ENCODE measurements at regions not wholly inside any gene's neighbourhood (a gene's known extent, or its start where the extent isn't known, plus 50 kb on each side); places are given as distances from the start of the nearest gene placed in this dataset.

GRCh38 chr4:54898056-54898562 lies 227.3 kb downstream of the KDR start:
- Mint-ChIP-seq H3K36me3 (ENCODE audit: low read depth) (no peaks in the 10 kb centered on the region), H3K9me3 (no peaks in the 10 kb centered on the region), H3K4me3 (no peak overlapping the region), H3K4me1 (no peaks in the 10 kb centered on the region), H3K27ac (no peak overlapping the region), H3K27me3 (ENCODE audit: low read depth) (no peaks in the 10 kb centered on the region)
- no peak for TF ChIP-seq CTCF (IDR thresholded peaks at IDR 0.05; ENCODE audit: unreplicated experiment in 3 of 3)

- Mint-ChIP-seq H3K27ac (no peak overlapping the region), H3K9me3 (no peaks in the 10 kb centered on the region), H3K4me1 (no peaks in the 10 kb centered on the region), H3K4me3 (no peak overlapping the region), H3K36me3 (ENCODE audit: low read depth) (no peaks in the 10 kb centered on the region), H3K27me3 (ENCODE audit: low read depth) (no peaks in the 10 kb centered on the region)
- no peak for TF ChIP-seq CTCF (IDR thresholded peaks at IDR 0.05; ENCODE audit: unreplicated experiment in 3 of 3)
These were observed 227.8 kb downstream of the KDR start for GRCh38 chr4:54897590-54897989.

GRCh38 chr4:54882616-54883015 lies 224.9 kb downstream of the KIT start:
- Mint-ChIP-seq H3K27me3 (ENCODE audit: low read depth) (peaks cover 7% of the 10 kb centered on the region), H3K4me3 (no peak overlapping the region), H3K36me3 (ENCODE audit: low read depth) (no peaks in the 10 kb centered on the region), H3K4me1 (no peaks in the 10 kb centered on the region), H3K9me3 (no peaks in the 10 kb centered on the region), H3K27ac (no peak overlapping the region)
- no peak for TF ChIP-seq CTCF (IDR thresholded peaks at IDR 0.05; ENCODE audit: unreplicated experiment in 3 of 3)

GRCh38 chr4:54879576-54879975 lies 221.8 kb downstream of the KIT start:
- Mint-ChIP-seq H3K27me3 (ENCODE audit: low read depth) (peaks cover 11% of the 10 kb centered on the region), H3K9me3 (no peaks in the 10 kb centered on the region), H3K4me1 (no peaks in the 10 kb centered on the region), H3K4me3 (no peak overlapping the region), H3K27ac (no peak overlapping the region), H3K36me3 (ENCODE audit: low read depth) (no peaks in the 10 kb centered on the region)
- no peak for TF ChIP-seq CTCF (IDR thresholded peaks at IDR 0.05; ENCODE audit: unreplicated experiment in 3 of 3)

- TF ChIP-seq CTCF (IDR thresholded peaks at IDR 0.05; ENCODE audit: unreplicated experiment in 3 of 3), result no peak
- Mint-ChIP-seq H3K4me3 (no peak overlapping the region), H3K36me3 (ENCODE audit: low read depth) (no peaks in the 10 kb centered on the region), H3K27ac (no peak overlapping the region), H3K4me1 (no peaks in the 10 kb centered on the region), H3K27me3 (ENCODE audit: low read depth) (peaks cover 13% of the 10 kb centered on the region), H3K9me3 (no peaks in the 10 kb centered on the region)
These were observed 219.2 kb downstream of the KIT start for GRCh38 chr4:54877006-54877405.

- Mint-ChIP-seq H3K4me1 (no peaks in the 10 kb centered on the region), H3K9me3 (no peaks in the 10 kb centered on the region), H3K27me3 (ENCODE audit: low read depth) (peaks cover 8% of the 10 kb centered on the region), H3K36me3 (ENCODE audit: low read depth) (no peaks in the 10 kb centered on the region), H3K27ac (no peak overlapping the region), H3K4me3 (no peak overlapping the region)
- TF ChIP-seq CTCF (IDR thresholded peaks at IDR 0.05; ENCODE audit: unreplicated experiment in 3 of 3), result no peak
These were observed 214.5 kb downstream of the KIT start for GRCh38 chr4:54872261-54872660.

Data from nephron (organoid).